GM23338 (cell line): ENCODE measurements at regions not wholly inside any gene's neighbourhood (a gene's known extent, or its start where the extent isn't known, plus 50 kb on each side); places are given as distances from the start of the nearest gene placed in this dataset.

Experiments
- ATAC-seq: fragments of 200-7000 bp; cut with Tn5 transposase; 3 replicates; pipeline ENCODE4 v1.9.1; 2020
- DNase-seq: peaks from one replicate; pipeline ENCODE4 v3.0.0-alpha.2; 2015; ENCODE audit warnings: low spot score
- H2AFZ ChIP-seq: fragments of 200-600 bp; sonication (generic); 2 replicates; pipeline ENCODE4 v1.8.0; 2016; ENCODE audit warnings: antibody characterized with exemption, mild to moderate bottlenecking, moderate library complexity
- H3F3A ChIP-seq: fragments of 200-600 bp; sonication (generic); replicated peaks from 2 replicates; pipeline ENCODE4 v1.8.0; 2017; ENCODE audit warnings: antibody characterized with exemption, mixed run types, low read depth
- H3K27ac ChIP-seq: fragments of 200-600 bp; sonication (generic); 2 replicates; pipeline ENCODE4 v1.6.1; 2016; ENCODE audit warnings: low read depth
- H3K27me3 ChIP-seq: fragments of 200-600 bp; sonication (generic); 2 replicates; pipeline ENCODE4 v1.8.0; 2016; ENCODE audit warnings: mild to moderate bottlenecking, mixed run types, moderate library complexity; ENCODE audit not compliant: insufficient read depth
- H3K36me3 ChIP-seq: fragments of 200-600 bp; sonication (generic); 2 replicates; pipeline ENCODE4 v1.8.0; 2016; ENCODE audit warnings: mild to moderate bottlenecking; ENCODE audit not compliant: insufficient read depth
- H3K4me1 ChIP-seq: fragments of 200-600 bp; sonication (generic); 2 replicates; pipeline ENCODE4 v1.8.0; 2016; ENCODE audit warnings: mild to moderate bottlenecking, moderate library complexity; ENCODE audit not compliant: insufficient read depth
- H3K4me2 ChIP-seq: fragments of 200-600 bp; sonication (generic); 2 replicates; pipeline ENCODE4 v1.7.1; 2017; ENCODE audit warnings: mixed run types
- H3K4me3 ChIP-seq: fragments of 200-600 bp; sonication (generic); 2 replicates; pipeline ENCODE4 v1.6.1; 2016; ENCODE audit warnings: mixed run types
- H3K79me2 ChIP-seq: fragments of 200-600 bp; sonication (generic); replicated peaks from 2 replicates; pipeline ENCODE4 v1.8.0; 2017; ENCODE audit warnings: mild to moderate bottlenecking; ENCODE audit not compliant: insufficient read depth
- H3K9me2 ChIP-seq: fragments of 200-600 bp; sonication (generic); 2 replicates; pipeline ENCODE4 v1.8.0; 2017; ENCODE audit not compliant: insufficient read depth
- H4K20me1 ChIP-seq: fragments of 200-600 bp; sonication (generic); replicated peaks from 2 replicates; pipeline ENCODE4 v1.8.0; 2017; ENCODE audit warnings: mild to moderate bottlenecking; ENCODE audit not compliant: insufficient read depth
- H3K27ac Mint-ChIP-seq: 2 replicates; pipeline ENCODE4 v1.8.0; 2020; ENCODE audit warnings: inconsistent platforms, mild to moderate bottlenecking, moderate library complexity, mixed read lengths
- H3K27me3 Mint-ChIP-seq: 3 replicates; pipeline ENCODE4 v1.8.0; 2022; ENCODE audit warnings: low read depth, mild to moderate bottlenecking, moderate library complexity, mixed read lengths, inconsistent platforms; ENCODE audit not compliant: insufficient read depth, poor library complexity
- H3K36me3 Mint-ChIP-seq: 3 replicates; pipeline ENCODE4 v1.8.0; 2021; ENCODE audit warnings: low read depth, mild to moderate bottlenecking, inconsistent platforms, moderate library complexity, mixed read lengths
- H3K4me1 Mint-ChIP-seq: 3 replicates; pipeline ENCODE4 v1.8.0; 2020; ENCODE audit warnings: mild to moderate bottlenecking, inconsistent platforms, mixed read lengths
- H3K4me3 Mint-ChIP-seq: 3 replicates; pipeline ENCODE4 v1.8.0; 2021; ENCODE audit warnings: moderate library complexity, mild to moderate bottlenecking, inconsistent platforms, mixed read lengths
- H3K9me3 Mint-ChIP-seq: 3 replicates; pipeline ENCODE4 v1.8.0; 2020; ENCODE audit warnings: moderate library complexity, mild to moderate bottlenecking, inconsistent platforms, mixed read lengths
- CREB1 ChIP-seq: fragments of 250-450 bp; sonication (Bioruptor Pico); IDR thresholded peaks from 2 replicates; pipeline ENCODE4 v1.5.0; 2020; ENCODE audit warnings: low read depth, mild to moderate bottlenecking, moderate library complexity
- EZH2 ChIP-seq: fragments of 200-600 bp; sonication (generic); IDR thresholded peaks from one replicate; pipeline ENCODE4 v1.8.0; 2017; ENCODE audit warnings: antibody characterized with exemption, mild to moderate bottlenecking, low read depth; ENCODE audit not compliant: unreplicated experiment
- EZH2phosphoT487 ChIP-seq: fragments of 200-600 bp; sonication (generic); IDR thresholded peaks from one replicate; pipeline ENCODE4 v1.8.1; 2018; ENCODE audit warnings: antibody characterized with exemption; ENCODE audit not compliant: unreplicated experiment
- JUNB ChIP-seq: IDR thresholded peaks from one replicate; pipeline ENCODE4 v1.6.1; 2016; ENCODE audit warnings: antibody characterized with exemption; ENCODE audit not compliant: unreplicated experiment
- NANOG ChIP-seq: IDR thresholded peaks from 2 replicates; pipeline ENCODE4 v1.6.1; 2016; ENCODE audit warnings: antibody characterized with exemption, borderline replicate concordance
- POLR2AphosphoS5 ChIP-seq: IDR thresholded peaks from 2 replicates; pipeline ENCODE4 v1.6.1; 2016; ENCODE audit warnings: antibody characterized with exemption, low read depth
- STAT1 ChIP-seq: IDR thresholded peaks from one replicate; pipeline ENCODE4 v1.6.1; 2016; ENCODE audit warnings: antibody characterized with exemption; ENCODE audit not compliant: unreplicated experiment
- ZNF114 ChIP-seq: fragments of 250-450 bp; sonication (Bioruptor Pico); IDR thresholded peaks from 2 replicates; pipeline ENCODE4 v1.5.0; 2020; ENCODE audit warnings: mild to moderate bottlenecking, moderate library complexity
- ZNF331 ChIP-seq: fragments of 250-450 bp; sonication (Bioruptor Pico); IDR thresholded peaks from 2 replicates; pipeline ENCODE4 v1.5.0; 2020; ENCODE audit warnings: low read depth, mild to moderate bottlenecking, moderate library complexity
- TF ChIP-seq, protein P1 (sequence below): IDR thresholded peaks from 2 replicates; pipeline ENCODE4 v1.6.1; 2016; ENCODE audit warnings: antibody characterized with exemption
- TF ChIP-seq, protein P2 (sequence below): IDR thresholded peaks from one replicate; pipeline ENCODE4 v1.6.1; 2018; ENCODE audit warnings: antibody characterized with exemption; ENCODE audit not compliant: unreplicated experiment
- TF ChIP-seq, protein P3 (sequence below): fragments of 250-450 bp; sonication (Bioruptor Pico); IDR thresholded peaks from 2 replicates; pipeline ENCODE4 v1.5.0; 2020; ENCODE audit warnings: mild to moderate bottlenecking, moderate library complexity
- TF ChIP-seq, protein P4 (sequence below), 2 experiments: fragments of 200-600 bp in 1 of 2; sonication (generic) in 1 of 2; conservative IDR thresholded peaks; 2 replicates each; pipeline versions ENCODE4 v1.5.1 to v1.6.1; 2016 to 2017; ENCODE audit warnings: antibody characterized with exemption in 2 of 2, low read depth in 2 of 2, mild to moderate bottlenecking in 2 of 2, moderate library complexity in 1 of 2

DNA sequence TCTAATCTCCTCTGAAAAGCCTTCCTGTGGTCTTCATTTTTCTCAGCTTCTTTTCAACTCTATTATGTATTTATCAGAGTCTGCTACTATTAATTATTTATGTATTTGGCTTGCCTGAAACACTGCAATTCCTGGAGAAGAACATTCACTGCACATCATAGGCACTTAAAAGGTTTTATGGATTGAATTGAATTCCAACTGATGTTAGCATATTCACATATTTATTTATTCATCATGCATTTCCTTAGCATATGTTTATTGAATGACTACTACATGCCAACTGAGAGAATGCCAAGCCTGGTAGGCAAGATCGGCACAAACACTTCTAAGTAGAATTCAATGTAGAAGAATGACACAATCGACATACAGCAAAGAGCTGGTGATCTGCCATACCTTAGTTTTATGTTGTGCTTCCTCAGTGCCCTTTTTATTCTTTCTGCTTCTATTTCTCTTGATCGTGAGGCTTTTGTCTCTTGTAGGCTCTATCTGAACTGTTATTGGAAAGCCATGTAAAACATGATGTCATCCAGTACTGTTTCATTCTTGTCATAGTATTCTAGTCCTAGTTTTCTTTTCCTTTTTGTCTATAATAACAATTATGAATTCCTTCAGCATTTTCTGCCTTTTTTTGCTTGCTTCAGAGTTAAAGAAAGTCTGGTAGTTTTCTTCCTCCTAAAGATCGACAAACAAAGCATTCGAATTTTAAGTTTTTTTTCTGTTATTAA is 454.2 kb downstream of the TLE4 start:
- Histone ChIP-seq H3K4me2 (no peak overlapping the region), H3K27me3 (no peaks in the 10 kb centered on the region), H3K9me2 (peaks cover 19% of the 10 kb centered on the region), H2AFZ (no peak overlapping the region), H3F3A (no peaks in the 10 kb centered on the region), H3K36me3 (no peaks in the 10 kb centered on the region), H3K4me1 (no peaks in the 10 kb centered on the region), H3K79me2 (no peaks in the 10 kb centered on the region), H3K4me3 (no peak overlapping the region), H3K27ac (no peak overlapping the region), H4K20me1 (no peaks in the 10 kb centered on the region)
- no peaks in the 10 kb centered on the region for H3K4me1 Mint-ChIP-seq
- no peak overlapping the region for H3K27ac Mint-ChIP-seq
- no peak for ATAC-seq
- DNase-seq, result no peak
- H3K4me3 Mint-ChIP-seq, result no peak overlapping the region
- no peaks in the 10 kb centered on the region for H3K36me3 Mint-ChIP-seq
- no peaks in the 10 kb centered on the region for H3K27me3 Mint-ChIP-seq
- TF ChIP-seq, protein P1, sequence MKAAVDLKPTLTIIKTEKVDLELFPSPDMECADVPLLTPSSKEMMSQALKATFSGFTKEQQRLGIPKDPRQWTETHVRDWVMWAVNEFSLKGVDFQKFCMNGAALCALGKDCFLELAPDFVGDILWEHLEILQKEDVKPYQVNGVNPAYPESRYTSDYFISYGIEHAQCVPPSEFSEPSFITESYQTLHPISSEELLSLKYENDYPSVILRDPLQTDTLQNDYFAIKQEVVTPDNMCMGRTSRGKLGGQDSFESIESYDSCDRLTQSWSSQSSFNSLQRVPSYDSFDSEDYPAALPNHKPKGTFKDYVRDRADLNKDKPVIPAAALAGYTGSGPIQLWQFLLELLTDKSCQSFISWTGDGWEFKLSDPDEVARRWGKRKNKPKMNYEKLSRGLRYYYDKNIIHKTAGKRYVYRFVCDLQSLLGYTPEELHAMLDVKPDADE, result no peak
- TF ChIP-seq, protein P2, sequence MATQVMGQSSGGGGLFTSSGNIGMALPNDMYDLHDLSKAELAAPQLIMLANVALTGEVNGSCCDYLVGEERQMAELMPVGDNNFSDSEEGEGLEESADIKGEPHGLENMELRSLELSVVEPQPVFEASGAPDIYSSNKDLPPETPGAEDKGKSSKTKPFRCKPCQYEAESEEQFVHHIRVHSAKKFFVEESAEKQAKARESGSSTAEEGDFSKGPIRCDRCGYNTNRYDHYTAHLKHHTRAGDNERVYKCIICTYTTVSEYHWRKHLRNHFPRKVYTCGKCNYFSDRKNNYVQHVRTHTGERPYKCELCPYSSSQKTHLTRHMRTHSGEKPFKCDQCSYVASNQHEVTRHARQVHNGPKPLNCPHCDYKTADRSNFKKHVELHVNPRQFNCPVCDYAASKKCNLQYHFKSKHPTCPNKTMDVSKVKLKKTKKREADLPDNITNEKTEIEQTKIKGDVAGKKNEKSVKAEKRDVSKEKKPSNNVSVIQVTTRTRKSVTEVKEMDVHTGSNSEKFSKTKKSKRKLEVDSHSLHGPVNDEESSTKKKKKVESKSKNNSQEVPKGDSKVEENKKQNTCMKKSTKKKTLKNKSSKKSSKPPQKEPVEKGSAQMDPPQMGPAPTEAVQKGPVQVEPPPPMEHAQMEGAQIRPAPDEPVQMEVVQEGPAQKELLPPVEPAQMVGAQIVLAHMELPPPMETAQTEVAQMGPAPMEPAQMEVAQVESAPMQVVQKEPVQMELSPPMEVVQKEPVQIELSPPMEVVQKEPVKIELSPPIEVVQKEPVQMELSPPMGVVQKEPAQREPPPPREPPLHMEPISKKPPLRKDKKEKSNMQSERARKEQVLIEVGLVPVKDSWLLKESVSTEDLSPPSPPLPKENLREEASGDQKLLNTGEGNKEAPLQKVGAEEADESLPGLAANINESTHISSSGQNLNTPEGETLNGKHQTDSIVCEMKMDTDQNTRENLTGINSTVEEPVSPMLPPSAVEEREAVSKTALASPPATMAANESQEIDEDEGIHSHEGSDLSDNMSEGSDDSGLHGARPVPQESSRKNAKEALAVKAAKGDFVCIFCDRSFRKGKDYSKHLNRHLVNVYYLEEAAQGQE, result no peak
- TF ChIP-seq ZNF114 (CRISPR knock-in tag) (no peak), EZH2phosphoT487 (no peak), EZH2 (no peak), STAT1 (no peak), POLR2AphosphoS5 (no peak), JUNB (no peak), ZNF331 (no peak), NANOG (no peak), CREB1 (CRISPR knock-in tag) (no peak)
- TF ChIP-seq, protein P3, sequence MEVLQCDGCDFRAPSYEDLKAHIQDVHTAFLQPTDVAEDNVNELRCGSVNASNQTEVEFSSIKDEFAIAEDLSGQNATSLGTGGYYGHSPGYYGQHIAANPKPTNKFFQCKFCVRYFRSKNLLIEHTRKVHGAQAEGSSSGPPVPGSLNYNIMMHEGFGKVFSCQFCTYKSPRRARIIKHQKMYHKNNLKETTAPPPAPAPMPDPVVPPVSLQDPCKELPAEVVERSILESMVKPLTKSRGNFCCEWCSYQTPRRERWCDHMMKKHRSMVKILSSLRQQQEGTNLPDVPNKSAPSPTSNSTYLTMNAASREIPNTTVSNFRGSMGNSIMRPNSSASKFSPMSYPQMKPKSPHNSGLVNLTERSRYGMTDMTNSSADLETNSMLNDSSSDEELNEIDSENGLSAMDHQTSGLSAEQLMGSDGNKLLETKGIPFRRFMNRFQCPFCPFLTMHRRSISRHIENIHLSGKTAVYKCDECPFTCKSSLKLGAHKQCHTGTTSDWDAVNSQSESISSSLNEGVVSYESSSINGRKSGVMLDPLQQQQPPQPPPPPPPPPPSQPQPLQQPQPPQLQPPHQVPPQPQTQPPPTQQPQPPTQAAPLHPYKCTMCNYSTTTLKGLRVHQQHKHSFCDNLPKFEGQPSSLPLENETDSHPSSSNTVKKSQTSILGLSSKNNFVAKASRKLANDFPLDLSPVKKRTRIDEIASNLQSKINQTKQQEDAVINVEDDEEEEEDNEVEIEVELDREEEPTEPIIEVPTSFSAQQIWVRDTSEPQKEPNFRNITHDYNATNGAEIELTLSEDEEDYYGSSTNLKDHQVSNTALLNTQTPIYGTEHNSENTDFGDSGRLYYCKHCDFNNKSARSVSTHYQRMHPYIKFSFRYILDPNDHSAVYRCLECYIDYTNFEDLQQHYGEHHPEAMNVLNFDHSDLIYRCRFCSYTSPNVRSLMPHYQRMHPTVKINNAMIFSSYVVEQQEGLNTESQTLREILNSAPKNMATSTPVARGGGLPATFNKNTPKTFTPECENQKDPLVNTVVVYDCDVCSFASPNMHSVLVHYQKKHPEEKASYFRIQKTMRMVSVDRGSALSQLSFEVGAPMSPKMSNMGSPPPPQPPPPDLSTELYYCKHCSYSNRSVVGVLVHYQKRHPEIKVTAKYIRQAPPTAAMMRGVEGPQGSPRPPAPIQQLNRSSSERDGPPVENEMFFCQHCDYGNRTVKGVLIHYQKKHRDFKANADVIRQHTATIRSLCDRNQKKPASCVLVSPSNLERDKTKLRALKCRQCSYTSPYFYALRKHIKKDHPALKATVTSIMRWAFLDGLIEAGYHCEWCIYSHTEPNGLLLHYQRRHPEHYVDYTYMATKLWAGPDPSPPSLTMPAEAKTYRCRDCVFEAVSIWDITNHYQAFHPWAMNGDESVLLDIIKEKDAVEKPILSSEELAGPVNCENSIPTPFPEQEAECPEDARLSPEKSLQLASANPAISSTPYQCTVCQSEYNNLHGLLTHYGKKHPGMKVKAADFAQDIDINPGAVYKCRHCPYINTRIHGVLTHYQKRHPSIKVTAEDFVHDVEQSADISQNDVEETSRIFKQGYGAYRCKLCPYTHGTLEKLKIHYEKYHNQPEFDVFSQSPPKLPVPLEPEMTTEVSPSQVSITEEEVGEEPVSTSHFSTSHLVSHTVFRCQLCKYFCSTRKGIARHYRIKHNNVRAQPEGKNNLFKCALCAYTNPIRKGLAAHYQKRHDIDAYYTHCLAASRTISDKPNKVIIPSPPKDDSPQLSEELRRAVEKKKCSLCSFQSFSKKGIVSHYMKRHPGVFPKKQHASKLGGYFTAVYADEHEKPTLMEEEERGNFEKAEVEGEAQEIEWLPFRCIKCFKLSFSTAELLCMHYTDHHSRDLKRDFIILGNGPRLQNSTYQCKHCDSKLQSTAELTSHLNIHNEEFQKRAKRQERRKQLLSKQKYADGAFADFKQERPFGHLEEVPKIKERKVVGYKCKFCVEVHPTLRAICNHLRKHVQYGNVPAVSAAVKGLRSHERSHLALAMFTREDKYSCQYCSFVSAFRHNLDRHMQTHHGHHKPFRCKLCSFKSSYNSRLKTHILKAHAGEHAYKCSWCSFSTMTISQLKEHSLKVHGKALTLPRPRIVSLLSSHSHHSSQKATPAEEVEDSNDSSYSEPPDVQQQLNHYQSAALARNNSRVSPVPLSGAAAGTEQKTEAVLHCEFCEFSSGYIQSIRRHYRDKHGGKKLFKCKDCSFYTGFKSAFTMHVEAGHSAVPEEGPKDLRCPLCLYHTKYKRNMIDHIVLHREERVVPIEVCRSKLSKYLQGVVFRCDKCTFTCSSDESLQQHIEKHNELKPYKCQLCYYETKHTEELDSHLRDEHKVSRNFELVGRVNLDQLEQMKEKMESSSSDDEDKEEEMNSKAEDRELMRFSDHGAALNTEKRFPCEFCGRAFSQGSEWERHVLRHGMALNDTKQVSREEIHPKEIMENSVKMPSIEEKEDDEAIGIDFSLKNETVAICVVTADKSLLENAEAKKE, result no peak
- TF ChIP-seq, protein P4, sequence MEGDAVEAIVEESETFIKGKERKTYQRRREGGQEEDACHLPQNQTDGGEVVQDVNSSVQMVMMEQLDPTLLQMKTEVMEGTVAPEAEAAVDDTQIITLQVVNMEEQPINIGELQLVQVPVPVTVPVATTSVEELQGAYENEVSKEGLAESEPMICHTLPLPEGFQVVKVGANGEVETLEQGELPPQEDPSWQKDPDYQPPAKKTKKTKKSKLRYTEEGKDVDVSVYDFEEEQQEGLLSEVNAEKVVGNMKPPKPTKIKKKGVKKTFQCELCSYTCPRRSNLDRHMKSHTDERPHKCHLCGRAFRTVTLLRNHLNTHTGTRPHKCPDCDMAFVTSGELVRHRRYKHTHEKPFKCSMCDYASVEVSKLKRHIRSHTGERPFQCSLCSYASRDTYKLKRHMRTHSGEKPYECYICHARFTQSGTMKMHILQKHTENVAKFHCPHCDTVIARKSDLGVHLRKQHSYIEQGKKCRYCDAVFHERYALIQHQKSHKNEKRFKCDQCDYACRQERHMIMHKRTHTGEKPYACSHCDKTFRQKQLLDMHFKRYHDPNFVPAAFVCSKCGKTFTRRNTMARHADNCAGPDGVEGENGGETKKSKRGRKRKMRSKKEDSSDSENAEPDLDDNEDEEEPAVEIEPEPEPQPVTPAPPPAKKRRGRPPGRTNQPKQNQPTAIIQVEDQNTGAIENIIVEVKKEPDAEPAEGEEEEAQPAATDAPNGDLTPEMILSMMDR (conservative IDR thresholded peaks at IDR 0.05; ENCODE audit: low read depth in 2 of 2), result no peak
- no peaks in the 10 kb centered on the region for H3K9me3 Mint-ChIP-seq
